ENCODE measurements at regions not wholly inside any gene's neighbourhood (a gene's known extent, or its start where the extent isn't known, plus 50 kb on each side); places are given as distances from the start of the nearest gene placed in this dataset.

DNA sequence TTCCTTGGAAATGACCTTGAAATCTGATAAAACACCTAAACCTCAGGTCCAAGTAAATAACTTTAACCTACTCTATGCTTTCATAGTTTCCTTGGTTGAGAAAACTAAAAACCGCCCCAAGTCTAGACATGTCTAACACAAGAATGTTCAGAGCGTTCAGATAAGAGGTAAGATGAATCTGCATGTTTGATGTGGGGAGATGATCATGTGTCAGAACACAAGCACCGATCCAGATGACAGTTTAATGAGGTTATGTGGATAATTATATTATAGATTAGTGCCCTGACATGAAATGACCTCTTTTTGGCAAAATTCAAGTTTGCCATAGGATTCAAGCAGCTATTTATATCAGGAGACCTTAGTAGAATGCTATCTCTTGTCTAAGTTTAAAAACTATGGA lies 729.8 kb upstream of the SOX11 start:
- Histone ChIP-seq H3K79me2 (ENCODE audit: insufficient read depth, low read length) (no peaks in the 10 kb centered on the region), H3K27me3 (ENCODE audit: control insufficient read depth in 1 of 2, insufficient read depth in 2 of 2, low read length in 2 of 2) (no peaks in the 10 kb centered on the region), H3K27ac (ENCODE audit: extremely low read length, insufficient read depth, low read length) (no peak overlapping the region), H3K9me3 (ENCODE audit: low read length) (peaks cover 11% of the 10 kb centered on the region), H2AFZ (ENCODE audit: low read length) (no peak overlapping the region), H3K4me3 (replicated peaks in 1 of 3; ENCODE audit: insufficient read depth in 1 of 3, low read depth in 2 of 3, low read length in 3 of 3) (no peak overlapping the region), H4K20me1 (ENCODE audit: insufficient read depth, low read length) (no peaks in the 10 kb centered on the region), H3K9ac (ENCODE audit: insufficient read depth, low read depth, low read length) (no peak overlapping the region), H3K4me1 (ENCODE audit: insufficient read depth, low read length) (no peaks in the 10 kb centered on the region), H3K4me2 (ENCODE audit: low read depth, low read length) (no peak overlapping the region), H3K36me3 (replicated peaks in 1 of 2; ENCODE audit: control insufficient read depth in 1 of 2, insufficient read depth in 2 of 2, low read length in 2 of 2) (no peaks in the 10 kb centered on the region)
- FAIRE-seq, result no peak
- 0% methylated on average over 3 of the region's 3 CpGs for WGBS (ENCODE audit: low lambda C conversion rate)
- TF ChIP-seq BCL6 (CRISPR knock-in tag; IDR thresholded peaks at IDR 0.05) (no peak), NCOR1 (IDR thresholded peaks at IDR 0.05; ENCODE audit: borderline replicate concordance, low read length) (no peak), TP53 (CRISPR knock-in tag; conservative IDR thresholded peaks at IDR 0.05) (no peak), SOX6 (IDR thresholded peaks at IDR 0.05) (no peak), SOX6 (CRISPR knock-in tag; IDR thresholded peaks at IDR 0.05) (no peak), ATF7 (IDR thresholded peaks at IDR 0.05) (no peak), ATF7 (CRISPR knock-in tag; IDR thresholded peaks at IDR 0.05) (no peak), ZFP36 (IDR thresholded peaks at IDR 0.05; ENCODE audit: borderline replicate concordance, low read depth, low read length, partially characterized antibody) (no peak), ZFP90 (CRISPR knock-in tag; IDR thresholded peaks at IDR 0.05; ENCODE audit: borderline replicate concordance) (no peak), ZNF329 (CRISPR knock-in tag; IDR thresholded peaks at IDR 0.05; ENCODE audit: low read depth) (no peak), SAFB2 (CRISPR knock-in tag; IDR thresholded peaks at IDR 0.05; ENCODE audit: borderline replicate concordance, low read depth) (no peak), ZNF737 (CRISPR knock-in tag; IDR thresholded peaks at IDR 0.05; ENCODE audit: borderline replicate concordance) (no peak)
- TF ChIP-seq, protein P1, sequence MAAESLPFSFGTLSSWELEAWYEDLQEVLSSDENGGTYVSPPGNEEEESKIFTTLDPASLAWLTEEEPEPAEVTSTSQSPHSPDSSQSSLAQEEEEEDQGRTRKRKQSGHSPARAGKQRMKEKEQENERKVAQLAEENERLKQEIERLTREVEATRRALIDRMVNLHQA (CRISPR knock-in tag; IDR thresholded peaks at IDR 0.05), result no peak
- TF ChIP-seq, protein P2, sequence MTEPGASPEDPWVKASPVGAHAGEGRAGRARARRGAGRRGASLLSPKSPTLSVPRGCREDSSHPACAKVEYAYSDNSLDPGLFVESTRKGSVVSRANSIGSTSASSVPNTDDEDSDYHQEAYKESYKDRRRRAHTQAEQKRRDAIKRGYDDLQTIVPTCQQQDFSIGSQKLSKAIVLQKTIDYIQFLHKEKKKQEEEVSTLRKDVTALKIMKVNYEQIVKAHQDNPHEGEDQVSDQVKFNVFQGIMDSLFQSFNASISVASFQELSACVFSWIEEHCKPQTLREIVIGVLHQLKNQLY (CRISPR knock-in tag; IDR thresholded peaks at IDR 0.05), result no peak
- TF ChIP-seq, protein P3, sequence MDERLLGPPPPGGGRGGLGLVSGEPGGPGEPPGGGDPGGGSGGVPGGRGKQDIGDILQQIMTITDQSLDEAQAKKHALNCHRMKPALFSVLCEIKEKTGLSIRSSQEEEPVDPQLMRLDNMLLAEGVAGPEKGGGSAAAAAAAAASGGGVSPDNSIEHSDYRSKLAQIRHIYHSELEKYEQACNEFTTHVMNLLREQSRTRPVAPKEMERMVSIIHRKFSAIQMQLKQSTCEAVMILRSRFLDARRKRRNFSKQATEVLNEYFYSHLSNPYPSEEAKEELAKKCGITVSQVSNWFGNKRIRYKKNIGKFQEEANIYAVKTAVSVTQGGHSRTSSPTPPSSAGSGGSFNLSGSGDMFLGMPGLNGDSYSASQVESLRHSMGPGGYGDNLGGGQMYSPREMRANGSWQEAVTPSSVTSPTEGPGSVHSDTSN (CRISPR knock-in tag; IDR thresholded peaks at IDR 0.05), result no peak
- TF ChIP-seq, protein P4, sequence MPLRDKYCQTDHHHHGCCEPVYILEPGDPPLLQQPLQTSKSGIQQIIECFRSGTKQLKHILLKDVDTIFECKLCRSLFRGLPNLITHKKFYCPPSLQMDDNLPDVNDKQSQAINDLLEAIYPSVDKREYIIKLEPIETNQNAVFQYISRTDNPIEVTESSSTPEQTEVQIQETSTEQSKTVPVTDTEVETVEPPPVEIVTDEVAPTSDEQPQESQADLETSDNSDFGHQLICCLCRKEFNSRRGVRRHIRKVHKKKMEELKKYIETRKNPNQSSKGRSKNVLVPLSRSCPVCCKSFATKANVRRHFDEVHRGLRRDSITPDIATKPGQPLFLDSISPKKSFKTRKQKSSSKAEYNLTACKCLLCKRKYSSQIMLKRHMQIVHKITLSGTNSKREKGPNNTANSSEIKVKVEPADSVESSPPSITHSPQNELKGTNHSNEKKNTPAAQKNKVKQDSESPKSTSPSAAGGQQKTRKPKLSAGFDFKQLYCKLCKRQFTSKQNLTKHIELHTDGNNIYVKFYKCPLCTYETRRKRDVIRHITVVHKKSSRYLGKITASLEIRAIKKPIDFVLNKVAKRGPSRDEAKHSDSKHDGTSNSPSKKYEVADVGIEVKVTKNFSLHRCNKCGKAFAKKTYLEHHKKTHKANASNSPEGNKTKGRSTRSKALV (CRISPR knock-in tag; IDR thresholded peaks at IDR 0.05), result no peak
- ChIA-PET CTCF (ENCODE audit: low intra/inter-chr PET ratio, low total read pairs) (no interaction called here), POLR2A (no interaction called here)
- ATAC-seq, result no peak
- BruUV-seq (replicated peaks), result no TSS peak
- in situ Hi-C loops (cut with HindIII; ENCODE audit: extremely low pct_ligation_motif_present, low pct_unique_long_range_greater_than_20kb) (no loop called here), intact Hi-C loops (cut with micrococcal nuclease; ENCODE audit: unreplicated experiment) (no loop called here)
- DNase-seq (ENCODE audit: low spot score), result no peak
